Activated T-cell treated with anti-CD3 and anti-CD28 coated beads, Interleukin-2, amount 50 U/mL, for 24 hours (primary cell): ENCODE measurements at regions not wholly inside any gene's neighbourhood (a gene's known extent, or its start where the extent isn't known, plus 50 kb on each side); places are given as distances from the start of the nearest gene placed in this dataset.
"Not testable (repeated sequence)": the region's sequence is repeated elsewhere in the genome, so short reads cannot be mapped to it uniquely, and the experiment has no call there.

Experiments used
- DNase-seq: peaks from one replicate; pipeline ENCODE4 v3.0.0-alpha.2; 2020
- H3K27ac Mint-ChIP-seq: 2 replicates; pipeline ENCODE4 v1.8.0; 2020; ENCODE audit warnings: mild to moderate bottlenecking, mixed read lengths
- H3K27me3 Mint-ChIP-seq: 2 replicates; pipeline ENCODE4 v1.8.0; 2020; ENCODE audit warnings: mixed read lengths
- H3K36me3 Mint-ChIP-seq: 2 replicates; pipeline ENCODE4 v1.8.0; 2020; ENCODE audit warnings: low read depth, mixed read lengths
- H3K4me1 Mint-ChIP-seq: 2 replicates; pipeline ENCODE4 v1.8.0; 2020; ENCODE audit warnings: low read depth, mixed read lengths
- H3K4me3 Mint-ChIP-seq: 2 replicates; pipeline ENCODE4 v1.8.0; 2020; ENCODE audit warnings: mild to moderate bottlenecking, moderate library complexity, mixed read lengths
- H3K9me3 Mint-ChIP-seq: 2 replicates; pipeline ENCODE4 v1.8.0; 2020; ENCODE audit warnings: mixed read lengths

- Mint-ChIP-seq H3K4me1 (no peaks in the 10 kb centered on the region), H3K36me3 (no peaks in the 10 kb centered on the region), H3K4me3 (no peak overlapping the region), H3K27me3 (no peaks in the 10 kb centered on the region), H3K27ac (no peak overlapping the region), H3K9me3 (peaks cover 4% of the 10 kb centered on the region)
- no peak for DNase-seq
Measured at GRCh38 chr4:148643851-148644250, 201.6 kb upstream of the NR3C2 start.

GRCh38 chr4:148642907-148643306, 200.7 kb upstream of the NR3C2 start:
- Mint-ChIP-seq H3K27ac (no peak overlapping the region), H3K4me3 (no peak overlapping the region), H3K27me3 (no peaks in the 10 kb centered on the region), H3K36me3 (peaks cover 4% of the 10 kb centered on the region), H3K9me3 (peaks cover 10% of the 10 kb centered on the region), H3K4me1 (no peaks in the 10 kb centered on the region)
- DNase-seq, result no peak

GRCh38 chr4:148638079-148638478, 195.9 kb upstream of the NR3C2 start:
- not testable (repeated sequence) for H3K4me3 Mint-ChIP-seq, H3K27ac Mint-ChIP-seq, H3K36me3 Mint-ChIP-seq, DNase-seq, H3K27me3 Mint-ChIP-seq, H3K4me1 Mint-ChIP-seq
- peaks cover 28% of the 10 kb centered on the region for H3K9me3 Mint-ChIP-seq

- not testable (repeated sequence) for DNase-seq, H3K27ac Mint-ChIP-seq, H3K36me3 Mint-ChIP-seq, H3K27me3 Mint-ChIP-seq, H3K4me1 Mint-ChIP-seq, H3K4me3 Mint-ChIP-seq
- peaks cover 28% of the 10 kb centered on the region for H3K9me3 Mint-ChIP-seq
Measured at GRCh38 chr4:148637453-148637852, 195.2 kb upstream of the NR3C2 start.

GRCh38 chr4:148634476-148634875, 192.3 kb upstream of the NR3C2 start:
- no peak for DNase-seq
- peaks cover 28% of the 10 kb centered on the region for H3K9me3 Mint-ChIP-seq

GRCh38 chr4:148633720-148634119, 191.5 kb upstream of the NR3C2 start:
- no peak overlapping the region for H3K27ac Mint-ChIP-seq
- no peak overlapping the region for H3K4me3 Mint-ChIP-seq
- H3K9me3 Mint-ChIP-seq, result peaks cover 24% of the 10 kb centered on the region
- H3K4me1 Mint-ChIP-seq, result no peaks in the 10 kb centered on the region
- DNase-seq, result no peak
- peaks cover 6% of the 10 kb centered on the region for H3K36me3 Mint-ChIP-seq
- no peaks in the 10 kb centered on the region for H3K27me3 Mint-ChIP-seq

More at GRCh38 chr4:148634476-148634875, 192.3 kb upstream of the NR3C2 start:
- peaks cover 6% of the 10 kb centered on the region for H3K36me3 Mint-ChIP-seq
- no peak overlapping the region for H3K4me3 Mint-ChIP-seq
- no peaks in the 10 kb centered on the region for H3K27me3 Mint-ChIP-seq
- H3K27ac Mint-ChIP-seq, result no peak overlapping the region
- no peaks in the 10 kb centered on the region for H3K4me1 Mint-ChIP-seq

- H3K9me3 Mint-ChIP-seq, result peaks cover 14% of the 10 kb centered on the region
- DNase-seq, result no peak
- H3K4me1 Mint-ChIP-seq, result no peaks in the 10 kb centered on the region
- no peaks in the 10 kb centered on the region for H3K27me3 Mint-ChIP-seq
- H3K27ac Mint-ChIP-seq, result no peak overlapping the region
- H3K4me3 Mint-ChIP-seq, result no peak overlapping the region
- no peaks in the 10 kb centered on the region for H3K36me3 Mint-ChIP-seq
Measured at GRCh38 chr4:148632476-148632875, 190.3 kb upstream of the NR3C2 start.

- peaks cover 1% of the 10 kb centered on the region for H3K9me3 Mint-ChIP-seq
- no peak for DNase-seq
- H3K4me1 Mint-ChIP-seq, result no peaks in the 10 kb centered on the region
- H3K36me3 Mint-ChIP-seq, result no peaks in the 10 kb centered on the region
- H3K27me3 Mint-ChIP-seq, result no peaks in the 10 kb centered on the region
- no peak overlapping the region for H3K4me3 Mint-ChIP-seq
- H3K27ac Mint-ChIP-seq, result no peak overlapping the region
Measured at GRCh38 chr4:148630051-148630450, 187.8 kb upstream of the NR3C2 start.

- no peaks in the 10 kb centered on the region for H3K27me3 Mint-ChIP-seq
- DNase-seq, result no peak
- peaks cover 16% of the 10 kb centered on the region for H3K9me3 Mint-ChIP-seq
- H3K27ac Mint-ChIP-seq, result no peak overlapping the region
- no peaks in the 10 kb centered on the region for H3K4me1 Mint-ChIP-seq
- H3K36me3 Mint-ChIP-seq, result no peaks in the 10 kb centered on the region
- H3K4me3 Mint-ChIP-seq, result no peak overlapping the region
Measured at GRCh38 chr4:148618856-148619255, 176.6 kb upstream of the NR3C2 start.

- Mint-ChIP-seq H3K27ac (no peak overlapping the region), H3K4me3 (no peak overlapping the region), H3K4me1 (no peaks in the 10 kb centered on the region), H3K36me3 (no peaks in the 10 kb centered on the region), H3K9me3 (peaks cover 2% of the 10 kb centered on the region), H3K27me3 (no peaks in the 10 kb centered on the region)
- no peak for DNase-seq
Measured at GRCh38 chr4:148608968-148609367, 166.8 kb upstream of the NR3C2 start.

- not testable (repeated sequence) for H3K4me1 Mint-ChIP-seq, H3K4me3 Mint-ChIP-seq, H3K27me3 Mint-ChIP-seq, H3K27ac Mint-ChIP-seq, DNase-seq, H3K36me3 Mint-ChIP-seq
- peaks cover 44% of the 10 kb centered on the region for H3K9me3 Mint-ChIP-seq
Measured at GRCh38 chr4:148598418-148599207, 156.4 kb upstream of the NR3C2 start.

GRCh38 chr4:148589182-148589581, 147.0 kb upstream of the NR3C2 start:
- DNase-seq, result no peak
- H3K27me3 Mint-ChIP-seq, result no peaks in the 10 kb centered on the region
- peaks cover 4% of the 10 kb centered on the region for H3K36me3 Mint-ChIP-seq
- H3K4me3 Mint-ChIP-seq, result no peak overlapping the region
- peaks cover 4% of the 10 kb centered on the region for H3K4me1 Mint-ChIP-seq
- H3K9me3 Mint-ChIP-seq, result peaks cover 50% of the 10 kb centered on the region
- H3K27ac Mint-ChIP-seq, result no peak overlapping the region

- DNase-seq, result no peak
- Mint-ChIP-seq H3K4me3 (no peak overlapping the region), H3K9me3 (peaks cover 2% of the 10 kb centered on the region), H3K4me1 (no peaks in the 10 kb centered on the region), H3K27me3 (no peaks in the 10 kb centered on the region), H3K36me3 (no peaks in the 10 kb centered on the region), H3K27ac (no peak overlapping the region)
Measured at GRCh38 chr4:148575577-148575976, 133.4 kb upstream of the NR3C2 start.

GRCh38 chr4:148574911-148575310, 132.7 kb upstream of the NR3C2 start:
- Mint-ChIP-seq H3K4me1 (no peaks in the 10 kb centered on the region), H3K27me3 (no peaks in the 10 kb centered on the region), H3K9me3 (peaks cover 4% of the 10 kb centered on the region), H3K27ac (no peak overlapping the region), H3K4me3 (no peak overlapping the region), H3K36me3 (no peaks in the 10 kb centered on the region)
- DNase-seq, result no peak

- no peaks in the 10 kb centered on the region for H3K27me3 Mint-ChIP-seq
- DNase-seq, result no peak
- H3K4me1 Mint-ChIP-seq, result no peaks in the 10 kb centered on the region
- peaks cover 1% of the 10 kb centered on the region for H3K36me3 Mint-ChIP-seq
- no peak overlapping the region for H3K4me3 Mint-ChIP-seq
- peaks cover 9% of the 10 kb centered on the region for H3K9me3 Mint-ChIP-seq
- no peak overlapping the region for H3K27ac Mint-ChIP-seq
Measured at GRCh38 chr4:148574502-148574901, 132.3 kb upstream of the NR3C2 start.

GRCh38 chr4:148574066-148574465, 131.9 kb upstream of the NR3C2 start:
- H3K27me3 Mint-ChIP-seq, result no peaks in the 10 kb centered on the region
- peaks cover 11% of the 10 kb centered on the region for H3K9me3 Mint-ChIP-seq
- no peak overlapping the region for H3K27ac Mint-ChIP-seq
- no peaks in the 10 kb centered on the region for H3K4me1 Mint-ChIP-seq
- H3K36me3 Mint-ChIP-seq, result peaks cover 2% of the 10 kb centered on the region
- no peak for DNase-seq
- no peak overlapping the region for H3K4me3 Mint-ChIP-seq
